GM23338 (cell line): ENCODE measurements at regions not wholly inside any gene's neighbourhood (a gene's known extent, or its start where the extent isn't known, plus 50 kb on each side); places are given as distances from the start of the nearest gene placed in this dataset.

Experiments
- ATAC-seq: fragments of 200-7000 bp; cut with Tn5 transposase; 3 replicates; pipeline ENCODE4 v1.9.1; 2020
- DNase-seq: peaks from one replicate; pipeline ENCODE4 v3.0.0-alpha.2; 2015; ENCODE audit warnings: low spot score
- H2AFZ ChIP-seq: fragments of 200-600 bp; sonication (generic); 2 replicates; pipeline ENCODE4 v1.8.0; 2016; ENCODE audit warnings: antibody characterized with exemption, mild to moderate bottlenecking, moderate library complexity
- H3F3A ChIP-seq: fragments of 200-600 bp; sonication (generic); replicated peaks from 2 replicates; pipeline ENCODE4 v1.8.0; 2017; ENCODE audit warnings: antibody characterized with exemption, mixed run types, low read depth
- H3K27ac ChIP-seq: fragments of 200-600 bp; sonication (generic); 2 replicates; pipeline ENCODE4 v1.6.1; 2016; ENCODE audit warnings: low read depth
- H3K27me3 ChIP-seq: fragments of 200-600 bp; sonication (generic); 2 replicates; pipeline ENCODE4 v1.8.0; 2016; ENCODE audit warnings: mild to moderate bottlenecking, mixed run types, moderate library complexity; ENCODE audit not compliant: insufficient read depth
- H3K36me3 ChIP-seq: fragments of 200-600 bp; sonication (generic); 2 replicates; pipeline ENCODE4 v1.8.0; 2016; ENCODE audit warnings: mild to moderate bottlenecking; ENCODE audit not compliant: insufficient read depth
- H3K4me1 ChIP-seq: fragments of 200-600 bp; sonication (generic); 2 replicates; pipeline ENCODE4 v1.8.0; 2016; ENCODE audit warnings: mild to moderate bottlenecking, moderate library complexity; ENCODE audit not compliant: insufficient read depth
- H3K4me2 ChIP-seq: fragments of 200-600 bp; sonication (generic); 2 replicates; pipeline ENCODE4 v1.7.1; 2017; ENCODE audit warnings: mixed run types
- H3K4me3 ChIP-seq: fragments of 200-600 bp; sonication (generic); 2 replicates; pipeline ENCODE4 v1.6.1; 2016; ENCODE audit warnings: mixed run types
- H3K79me2 ChIP-seq: fragments of 200-600 bp; sonication (generic); replicated peaks from 2 replicates; pipeline ENCODE4 v1.8.0; 2017; ENCODE audit warnings: mild to moderate bottlenecking; ENCODE audit not compliant: insufficient read depth
- H3K9me2 ChIP-seq: fragments of 200-600 bp; sonication (generic); 2 replicates; pipeline ENCODE4 v1.8.0; 2017; ENCODE audit not compliant: insufficient read depth
- H4K20me1 ChIP-seq: fragments of 200-600 bp; sonication (generic); replicated peaks from 2 replicates; pipeline ENCODE4 v1.8.0; 2017; ENCODE audit warnings: mild to moderate bottlenecking; ENCODE audit not compliant: insufficient read depth
- H3K27ac Mint-ChIP-seq: 2 replicates; pipeline ENCODE4 v1.8.0; 2020; ENCODE audit warnings: inconsistent platforms, mild to moderate bottlenecking, moderate library complexity, mixed read lengths
- H3K27me3 Mint-ChIP-seq: 3 replicates; pipeline ENCODE4 v1.8.0; 2022; ENCODE audit warnings: low read depth, mild to moderate bottlenecking, moderate library complexity, mixed read lengths, inconsistent platforms; ENCODE audit not compliant: insufficient read depth, poor library complexity
- H3K36me3 Mint-ChIP-seq: 3 replicates; pipeline ENCODE4 v1.8.0; 2021; ENCODE audit warnings: low read depth, mild to moderate bottlenecking, inconsistent platforms, moderate library complexity, mixed read lengths
- H3K4me1 Mint-ChIP-seq: 3 replicates; pipeline ENCODE4 v1.8.0; 2020; ENCODE audit warnings: mild to moderate bottlenecking, inconsistent platforms, mixed read lengths
- H3K4me3 Mint-ChIP-seq: 3 replicates; pipeline ENCODE4 v1.8.0; 2021; ENCODE audit warnings: moderate library complexity, mild to moderate bottlenecking, inconsistent platforms, mixed read lengths
- H3K9me3 Mint-ChIP-seq: 3 replicates; pipeline ENCODE4 v1.8.0; 2020; ENCODE audit warnings: moderate library complexity, mild to moderate bottlenecking, inconsistent platforms, mixed read lengths
- EZH2phosphoT487 ChIP-seq: fragments of 200-600 bp; sonication (generic); IDR thresholded peaks from one replicate; pipeline ENCODE4 v1.8.1; 2018; ENCODE audit warnings: antibody characterized with exemption; ENCODE audit not compliant: unreplicated experiment
- JUNB ChIP-seq: IDR thresholded peaks from one replicate; pipeline ENCODE4 v1.6.1; 2016; ENCODE audit warnings: antibody characterized with exemption; ENCODE audit not compliant: unreplicated experiment
- NANOG ChIP-seq: IDR thresholded peaks from 2 replicates; pipeline ENCODE4 v1.6.1; 2016; ENCODE audit warnings: antibody characterized with exemption, borderline replicate concordance
- POLR2AphosphoS5 ChIP-seq: IDR thresholded peaks from 2 replicates; pipeline ENCODE4 v1.6.1; 2016; ENCODE audit warnings: antibody characterized with exemption, low read depth
- REST ChIP-seq: IDR thresholded peaks from one replicate; pipeline ENCODE4 v1.6.1; 2018; ENCODE audit warnings: antibody characterized with exemption; ENCODE audit not compliant: unreplicated experiment
- STAT1 ChIP-seq: IDR thresholded peaks from one replicate; pipeline ENCODE4 v1.6.1; 2016; ENCODE audit warnings: antibody characterized with exemption; ENCODE audit not compliant: unreplicated experiment
- ZNF114 ChIP-seq: fragments of 250-450 bp; sonication (Bioruptor Pico); IDR thresholded peaks from 2 replicates; pipeline ENCODE4 v1.5.0; 2020; ENCODE audit warnings: mild to moderate bottlenecking, moderate library complexity
- ZNF331 ChIP-seq: fragments of 250-450 bp; sonication (Bioruptor Pico); IDR thresholded peaks from 2 replicates; pipeline ENCODE4 v1.5.0; 2020; ENCODE audit warnings: low read depth, mild to moderate bottlenecking, moderate library complexity
- TF ChIP-seq, protein P1 (sequence below): IDR thresholded peaks from 2 replicates; pipeline ENCODE4 v1.6.1; 2016; ENCODE audit warnings: antibody characterized with exemption
- TF ChIP-seq, protein P2 (sequence below), 2 experiments: fragments of 200-600 bp in 1 of 2; sonication (generic) in 1 of 2; conservative IDR thresholded peaks; 2 replicates each; pipeline versions ENCODE4 v1.5.1 to v1.6.1; 2016 to 2017; ENCODE audit warnings: antibody characterized with exemption in 2 of 2, low read depth in 2 of 2, mild to moderate bottlenecking in 2 of 2, moderate library complexity in 1 of 2

DNA sequence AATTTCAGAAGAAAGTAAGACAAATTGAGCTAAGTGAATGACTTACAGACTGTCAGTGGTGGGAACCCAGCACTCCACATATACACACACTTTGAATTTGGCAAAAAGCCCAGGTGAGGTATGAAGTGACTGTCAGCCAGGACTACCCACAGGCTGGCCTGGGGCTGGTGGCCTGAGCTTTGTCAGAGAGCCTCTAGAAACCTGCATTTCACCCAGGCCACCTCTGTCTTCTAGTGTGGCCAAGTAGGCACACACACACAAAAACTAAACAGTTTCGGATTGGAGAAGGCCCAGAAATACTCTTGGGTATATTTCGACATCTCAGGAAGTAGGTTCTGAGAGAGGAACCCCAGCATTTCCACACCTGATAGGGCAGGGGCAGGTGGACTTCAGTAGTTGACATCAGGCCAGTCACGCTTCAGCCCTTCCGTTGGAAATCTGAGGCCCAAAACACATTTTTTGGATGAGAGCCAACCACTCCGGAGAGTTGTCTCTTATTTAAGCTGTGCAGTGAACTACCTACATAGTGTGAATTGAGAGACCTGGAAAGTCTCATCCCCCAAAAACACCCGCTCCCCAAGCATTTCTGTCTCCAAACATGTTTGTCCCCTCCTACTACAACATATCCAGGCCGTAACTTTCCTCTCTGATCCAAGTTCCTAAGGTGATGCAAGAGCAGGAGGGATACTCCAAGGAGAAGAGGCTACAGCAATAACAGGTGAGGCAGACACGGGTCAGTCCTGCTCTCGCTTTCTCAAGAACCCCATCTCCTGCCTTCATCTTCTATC, 167.2 kb upstream of the PROX1 start (continued):
- TF ChIP-seq POLR2AphosphoS5 (no peak), NANOG (no peak), EZH2phosphoT487 (no peak)
- TF ChIP-seq, protein P1, sequence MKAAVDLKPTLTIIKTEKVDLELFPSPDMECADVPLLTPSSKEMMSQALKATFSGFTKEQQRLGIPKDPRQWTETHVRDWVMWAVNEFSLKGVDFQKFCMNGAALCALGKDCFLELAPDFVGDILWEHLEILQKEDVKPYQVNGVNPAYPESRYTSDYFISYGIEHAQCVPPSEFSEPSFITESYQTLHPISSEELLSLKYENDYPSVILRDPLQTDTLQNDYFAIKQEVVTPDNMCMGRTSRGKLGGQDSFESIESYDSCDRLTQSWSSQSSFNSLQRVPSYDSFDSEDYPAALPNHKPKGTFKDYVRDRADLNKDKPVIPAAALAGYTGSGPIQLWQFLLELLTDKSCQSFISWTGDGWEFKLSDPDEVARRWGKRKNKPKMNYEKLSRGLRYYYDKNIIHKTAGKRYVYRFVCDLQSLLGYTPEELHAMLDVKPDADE, result no peak

- no peaks in the 10 kb centered on the region for H3K36me3 Mint-ChIP-seq
- no peak for ATAC-seq
- Histone ChIP-seq H3F3A (no peaks in the 10 kb centered on the region), H4K20me1 (no peaks in the 10 kb centered on the region), H3K36me3 (no peaks in the 10 kb centered on the region), H3K4me1 (no peaks in the 10 kb centered on the region), H2AFZ (no peak overlapping the region), H3K9me2 (no peaks in the 10 kb centered on the region), H3K27me3 (no peaks in the 10 kb centered on the region), H3K27ac (no peak overlapping the region), H3K4me2 (no peak overlapping the region), H3K4me3 (no peak overlapping the region), H3K79me2 (no peaks in the 10 kb centered on the region)
- H3K4me3 Mint-ChIP-seq, result no peak overlapping the region
- no peak for DNase-seq
- H3K4me1 Mint-ChIP-seq, result peaks cover 3% of the 10 kb centered on the region; the same call in 1 of the 3 replicates
- peaks cover 6% of the 10 kb centered on the region for H3K27me3 Mint-ChIP-seq
- TF ChIP-seq ZNF114 (CRISPR knock-in tag), result no peak
- no peaks in the 10 kb centered on the region for H3K9me3 Mint-ChIP-seq
- no peak overlapping the region for H3K27ac Mint-ChIP-seq
These were observed 166.4 kb upstream of the PROX1 start for GRCh38 chr1:213821175-213821942.

DNA sequence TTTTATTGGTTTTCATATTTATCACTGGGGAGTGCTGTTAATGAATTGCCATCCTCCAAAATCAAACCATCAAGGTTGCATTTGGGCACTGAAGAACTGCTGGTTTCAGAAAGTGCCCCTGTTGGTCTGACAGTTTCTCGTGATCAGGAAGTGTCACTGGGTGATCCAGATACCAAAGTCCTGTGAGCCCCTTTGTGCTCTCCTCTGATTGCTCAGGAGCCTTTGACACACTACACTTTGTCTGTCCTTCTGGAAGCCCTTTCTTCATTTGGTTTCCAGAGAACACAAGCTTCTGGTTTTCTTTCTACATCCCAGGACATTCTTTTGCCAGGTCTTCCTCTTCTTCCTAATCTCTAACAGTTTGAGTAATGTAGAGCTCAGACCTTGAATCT, 165.8 kb upstream of the PROX1 start:
- H3K4me3 ChIP-seq, result no peak overlapping the region
- H3K79me2 ChIP-seq, result no peaks in the 10 kb centered on the region
- no peak overlapping the region for H3K27ac ChIP-seq
- Mint-ChIP-seq H3K36me3 (no peaks in the 10 kb centered on the region), H3K27ac (no peak overlapping the region), H3K9me3 (no peaks in the 10 kb centered on the region), H3K4me1 (peaks cover 3% of the 10 kb centered on the region; the same call in 1 of the 3 replicates), H3K4me3 (no peak overlapping the region), H3K27me3 (peaks cover 6% of the 10 kb centered on the region)
- H4K20me1 ChIP-seq, result no peaks in the 10 kb centered on the region
- no peaks in the 10 kb centered on the region for H3K9me2 ChIP-seq
- no peak overlapping the region for H2AFZ ChIP-seq
- TF ChIP-seq ZNF331 (CRISPR knock-in tag) (no peak), REST (no peak), ZNF114 (CRISPR knock-in tag) (no peak), STAT1 (no peak), JUNB (no peak)
- TF ChIP-seq, protein P2, sequence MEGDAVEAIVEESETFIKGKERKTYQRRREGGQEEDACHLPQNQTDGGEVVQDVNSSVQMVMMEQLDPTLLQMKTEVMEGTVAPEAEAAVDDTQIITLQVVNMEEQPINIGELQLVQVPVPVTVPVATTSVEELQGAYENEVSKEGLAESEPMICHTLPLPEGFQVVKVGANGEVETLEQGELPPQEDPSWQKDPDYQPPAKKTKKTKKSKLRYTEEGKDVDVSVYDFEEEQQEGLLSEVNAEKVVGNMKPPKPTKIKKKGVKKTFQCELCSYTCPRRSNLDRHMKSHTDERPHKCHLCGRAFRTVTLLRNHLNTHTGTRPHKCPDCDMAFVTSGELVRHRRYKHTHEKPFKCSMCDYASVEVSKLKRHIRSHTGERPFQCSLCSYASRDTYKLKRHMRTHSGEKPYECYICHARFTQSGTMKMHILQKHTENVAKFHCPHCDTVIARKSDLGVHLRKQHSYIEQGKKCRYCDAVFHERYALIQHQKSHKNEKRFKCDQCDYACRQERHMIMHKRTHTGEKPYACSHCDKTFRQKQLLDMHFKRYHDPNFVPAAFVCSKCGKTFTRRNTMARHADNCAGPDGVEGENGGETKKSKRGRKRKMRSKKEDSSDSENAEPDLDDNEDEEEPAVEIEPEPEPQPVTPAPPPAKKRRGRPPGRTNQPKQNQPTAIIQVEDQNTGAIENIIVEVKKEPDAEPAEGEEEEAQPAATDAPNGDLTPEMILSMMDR (conservative IDR thresholded peaks at IDR 0.05; ENCODE audit: low read depth in 2 of 2), result no peak
- no peaks in the 10 kb centered on the region for H3K36me3 ChIP-seq
- no peak for DNase-seq
- no peak for ATAC-seq
- H3F3A ChIP-seq, result no peaks in the 10 kb centered on the region
- H3K4me2 ChIP-seq, result no peak overlapping the region
- no peaks in the 10 kb centered on the region for H3K4me1 ChIP-seq
- no peaks in the 10 kb centered on the region for H3K27me3 ChIP-seq
